Activated T-cell treated with anti-CD3 and anti-CD28 coated beads for 4 hours (primary cell): ENCODE measurements at regions not wholly inside any gene's neighbourhood (a gene's known extent, or its start where the extent isn't known, plus 50 kb on each side); places are given as distances from the start of the nearest gene placed in this dataset.

Experiments used
- DNase-seq: peaks from one replicate; pipeline ENCODE4 v3.0.0-alpha.2; 2020

GRCh38 chr10:83253011-83253671 is 886.2 kb upstream of the GHITM start:
- no peak for DNase-seq

GRCh38 chr10:83254698-83255097 is 884.6 kb upstream of the GHITM start:
- no peak for DNase-seq

GRCh38 chr10:83262434-83262833 is 876.9 kb upstream of the GHITM start:
- no peak for DNase-seq

- DNase-seq = no peak
These were observed 866.5 kb upstream of the GHITM start for GRCh38 chr10:83272666-83273434.

- DNase-seq = no peak
These were observed 865.2 kb upstream of the GHITM start for GRCh38 chr10:83274088-83274487.

- DNase-seq = no peak
These were observed 862.3 kb upstream of the GHITM start for GRCh38 chr10:83276971-83277370.

- no peak for DNase-seq
These were observed 856.2 kb upstream of the GHITM start for GRCh38 chr10:83283151-83283550.

GRCh38 chr10:83287374-83287773 is 851.9 kb upstream of the GHITM start:
- no peak for DNase-seq

DNA sequence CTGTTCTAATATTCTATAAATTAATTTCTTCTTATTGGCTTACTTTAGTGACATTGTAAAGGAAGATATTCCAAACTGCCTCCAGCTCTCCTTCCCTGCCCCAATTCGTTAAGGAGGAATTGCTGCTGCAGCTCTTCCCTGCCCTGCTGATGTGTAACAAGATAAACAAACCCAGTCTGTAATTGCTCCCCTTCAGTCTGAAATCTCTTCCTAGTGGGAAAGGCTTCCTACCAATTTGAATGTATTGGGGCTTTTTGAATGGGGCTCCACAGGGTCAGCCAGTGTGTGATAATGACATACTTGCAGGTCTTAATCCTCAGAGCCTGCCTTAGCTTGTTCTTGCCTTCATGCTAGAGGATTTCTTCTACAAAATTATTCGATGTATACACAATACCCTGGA is 849.9 kb upstream of the GHITM start:
- no peak for DNase-seq

GRCh38 chr10:83289948-83290347 is 849.4 kb upstream of the GHITM start:
- DNase-seq = no peak

DNA sequence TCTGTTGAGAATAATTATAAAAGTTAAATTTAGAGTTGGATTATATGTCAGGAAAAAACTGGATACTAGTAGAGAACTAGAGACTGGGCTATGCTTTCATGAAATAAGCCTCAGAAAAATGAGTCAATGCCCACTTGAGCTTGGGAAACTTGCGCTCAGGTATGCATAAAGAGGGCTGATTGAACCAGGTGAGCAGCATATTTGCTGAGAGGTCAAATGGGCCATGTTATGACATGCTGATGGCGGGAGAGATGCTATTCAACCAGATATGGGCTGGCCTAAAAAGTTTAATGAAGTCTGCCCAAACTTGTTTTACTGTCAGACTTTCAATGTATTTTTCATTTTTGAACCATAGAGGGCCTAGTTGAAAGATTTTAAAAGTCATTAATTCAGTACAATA is 837.6 kb upstream of the GHITM start:
- DNase-seq = no peak

DNA sequence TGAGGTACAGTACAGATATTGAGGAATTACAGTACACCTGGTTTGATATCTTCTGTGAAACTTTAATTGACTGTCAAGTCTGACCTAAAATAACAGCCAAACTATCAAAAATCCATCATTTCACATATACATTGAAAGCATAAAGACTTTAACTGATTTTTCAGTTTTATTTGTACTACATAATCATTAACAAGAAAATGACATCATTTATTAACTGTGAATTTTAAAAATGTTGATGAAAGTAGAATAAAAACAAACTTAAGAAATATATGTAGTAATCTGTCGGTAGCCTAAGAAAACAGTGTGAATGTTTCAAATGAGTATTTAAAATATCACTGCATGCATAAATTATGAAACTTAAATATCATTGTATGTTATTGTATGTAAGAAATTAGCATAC is 836.7 kb upstream of the GHITM start:
- DNase-seq = no peak

- no peak for DNase-seq
These were observed 828.6 kb upstream of the GHITM start for GRCh38 chr10:83310688-83311087.

DNA sequence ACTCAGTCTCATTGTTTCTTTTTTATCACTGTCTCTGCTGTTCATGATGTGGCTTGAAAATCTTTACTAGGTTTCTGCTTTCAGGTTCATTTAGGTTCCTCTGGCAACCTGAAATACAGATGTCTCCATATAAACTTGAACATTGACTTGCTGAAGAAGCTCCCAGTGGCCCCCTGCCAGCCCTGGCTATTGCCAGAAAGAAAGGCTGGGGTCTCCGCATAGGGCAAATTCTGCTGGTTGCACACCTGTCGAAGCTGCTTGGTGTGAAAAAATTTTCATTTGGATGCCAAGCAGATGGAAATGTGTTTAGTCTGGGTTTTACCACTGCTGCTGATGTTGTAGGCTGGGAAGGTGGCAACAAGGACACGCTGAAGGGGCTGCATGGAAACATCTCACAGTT is 826.7 kb upstream of the GHITM start:
- DNase-seq = no peak

GRCh38 chr10:83332690-83333089 is 806.6 kb upstream of the GHITM start:
- DNase-seq = no peak

DNA sequence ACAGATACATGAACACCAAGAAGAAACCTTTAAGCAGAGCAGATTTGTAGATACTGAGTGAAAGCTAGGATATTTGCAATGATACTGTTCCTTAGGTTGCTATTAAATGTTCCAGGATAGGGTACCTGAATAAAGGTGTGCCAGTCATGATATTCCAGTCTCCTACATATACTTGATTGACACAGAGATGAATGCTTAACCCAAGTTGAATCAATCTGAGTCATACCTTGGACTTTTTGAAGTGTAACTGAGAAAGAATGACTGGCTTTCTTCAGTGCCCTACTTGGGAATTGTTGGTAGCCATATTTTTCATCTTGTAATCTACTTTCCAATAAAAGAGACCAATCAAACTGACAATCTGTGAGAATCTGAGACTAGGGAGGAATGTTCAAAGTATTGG is 805.7 kb upstream of the GHITM start:
- DNase-seq = no peak

- DNase-seq = no peak
These were observed 795.6 kb upstream of the GHITM start for GRCh38 chr10:83343676-83344075.

- DNase-seq = no peak
These were observed 792.9 kb upstream of the GHITM start for GRCh38 chr10:83346266-83346910.

GRCh38 chr10:83352588-83352987 is 786.7 kb upstream of the GHITM start:
- no peak for DNase-seq

- no peak for DNase-seq
These were observed 784.9 kb upstream of the GHITM start for GRCh38 chr10:83354456-83354855.

DNA sequence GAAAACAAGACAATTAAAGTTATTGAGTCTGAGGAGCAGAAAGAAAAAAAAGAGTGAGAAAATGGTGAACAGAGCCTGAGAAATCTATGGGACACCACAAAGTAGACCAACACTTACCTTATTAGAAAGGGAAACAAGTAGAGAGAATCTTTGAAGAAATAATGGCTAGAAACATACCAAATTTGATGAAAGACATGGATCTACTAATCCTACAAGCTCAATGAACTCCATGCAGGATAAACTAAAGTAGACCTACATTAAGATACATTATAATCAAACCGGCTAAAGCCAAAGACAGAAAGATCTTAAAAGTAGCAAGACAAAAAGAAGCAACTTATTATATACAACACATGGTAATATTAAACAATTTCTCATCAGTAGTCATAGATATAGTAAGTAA is 782.3 kb upstream of the GHITM start:
- DNase-seq = no peak

DNA sequence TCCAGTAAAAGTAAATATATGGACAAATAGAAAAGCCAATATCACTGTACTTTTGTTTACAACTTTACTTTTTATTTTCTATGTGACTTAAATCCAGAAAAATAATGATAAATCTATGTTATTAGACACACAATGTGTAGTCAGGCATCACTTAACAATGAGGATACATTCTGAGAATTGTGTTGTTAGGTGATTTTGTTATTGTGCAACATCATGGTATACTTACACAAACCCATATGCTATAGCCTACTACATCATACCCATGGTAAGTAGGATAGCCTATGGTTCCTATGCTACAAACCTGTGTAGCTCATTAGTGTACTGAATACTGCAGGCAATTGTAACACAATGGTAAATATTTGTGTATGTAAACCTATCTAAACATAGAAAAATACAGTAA is 781.7 kb upstream of the GHITM start:
- DNase-seq = no peak

- DNase-seq = no peak
These were observed 772.3 kb upstream of the GHITM start for GRCh38 chr10:83367036-83367435.
